Right forelimb (tissue), 1 donor: ENCODE measurements at regions not wholly inside any gene's neighbourhood (a gene's known extent, or its start where the extent isn't known, plus 50 kb on each side); places are given as distances from the start of the nearest gene placed in this dataset.
"Not testable (repeated sequence)": the region's sequence is repeated elsewhere in the genome, so short reads cannot be mapped to it uniquely, and the experiment has no call there.

Experiments used
- DNase-seq: peaks from one replicate; pipeline ENCODE4 v3.0.0-alpha.2; 2018

DNA sequence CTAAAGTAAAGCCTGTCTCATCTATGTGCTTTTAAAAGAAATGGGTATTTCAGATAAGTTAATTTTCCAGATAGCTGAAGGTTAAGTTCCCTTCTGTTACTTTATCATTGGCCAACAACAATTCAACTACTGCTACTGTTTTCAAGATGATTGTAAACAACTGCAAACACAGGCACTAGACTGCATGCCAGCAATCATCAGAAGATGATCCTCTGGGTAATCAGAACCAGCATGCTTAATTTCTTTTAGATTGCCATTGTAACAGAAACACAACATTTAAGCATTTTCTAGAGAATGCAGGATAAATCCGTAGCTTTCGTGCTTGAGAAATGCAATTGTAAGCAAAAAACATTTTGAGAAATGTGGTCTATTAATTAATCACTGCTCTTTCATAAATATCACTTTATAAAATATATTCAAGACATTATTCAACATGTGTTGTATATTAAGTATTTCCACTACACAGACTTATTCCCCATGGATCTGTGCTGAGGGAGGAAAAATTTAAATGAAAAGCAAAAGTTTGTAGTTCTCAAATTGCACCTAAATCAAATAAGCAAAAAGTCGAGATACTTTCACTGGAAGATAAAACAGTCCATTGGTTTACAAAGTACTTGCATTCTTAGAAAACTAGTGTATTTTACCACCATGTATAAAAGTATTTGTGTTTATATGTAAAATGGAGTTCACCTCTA is 133.7 kb downstream of the ATL2 start:
- DNase-seq: no peak

DNA sequence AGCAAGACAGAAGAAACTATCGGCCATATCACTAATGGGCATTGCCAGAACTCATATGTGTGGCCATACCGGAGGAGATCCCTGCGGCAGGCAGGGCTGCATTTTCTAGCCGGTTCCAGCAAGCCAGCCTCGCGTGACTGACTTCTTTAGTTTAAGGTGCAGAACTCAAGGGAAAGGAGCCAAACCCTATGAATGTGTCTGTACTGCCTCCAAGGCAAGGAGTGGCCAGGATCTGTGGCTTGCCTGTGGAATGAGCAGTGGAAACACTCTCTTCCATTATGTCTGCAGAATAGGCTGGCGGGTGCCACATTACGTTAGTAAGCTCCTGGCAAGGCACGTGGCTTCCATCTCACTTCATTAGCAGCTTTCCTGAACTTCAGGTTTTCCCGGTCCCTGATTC is 137.6 kb downstream of the ATL2 start:
- no peak for DNase-seq

DNA sequence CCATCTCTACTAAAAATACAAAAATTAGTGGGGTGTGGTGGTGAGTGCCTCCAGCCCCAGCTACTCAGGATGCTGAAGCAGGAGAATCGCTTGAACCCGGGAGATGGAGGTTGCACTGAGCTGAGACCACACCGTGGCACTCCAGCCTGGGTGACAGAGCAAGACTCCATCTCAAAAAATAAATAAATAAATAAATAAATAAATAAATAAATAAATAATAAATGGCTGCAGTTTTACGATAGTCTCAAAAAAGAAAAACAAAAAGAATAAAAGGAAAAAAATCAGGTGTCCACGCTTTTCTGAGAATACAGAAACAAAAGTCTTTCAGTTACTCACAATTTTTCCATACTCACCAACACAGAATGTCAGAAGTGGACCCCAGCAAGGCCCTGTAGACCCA is 138.4 kb downstream of the ATL2 start:
- DNase-seq: not testable (repeated sequence)

DNA sequence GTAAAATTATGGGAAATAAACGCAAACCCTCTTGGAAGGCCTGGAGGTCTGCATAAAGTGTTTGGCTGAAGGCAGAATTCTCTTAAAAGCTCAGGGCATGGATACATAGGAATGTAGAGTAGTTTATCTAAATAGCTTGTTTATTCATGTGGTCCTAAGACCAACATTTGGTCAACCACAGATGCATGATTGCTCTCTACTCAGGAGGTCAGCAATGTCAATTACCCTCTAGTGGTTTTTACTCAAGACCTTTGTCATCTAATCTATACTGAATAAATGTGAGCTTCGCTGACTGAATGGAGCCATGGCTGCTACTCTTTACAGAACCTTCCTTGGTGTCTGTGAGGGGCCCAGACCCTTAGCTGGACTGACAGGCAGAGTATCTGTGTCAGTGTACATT is 139.8 kb downstream of the ATL2 start:
- no peak for DNase-seq

DNA sequence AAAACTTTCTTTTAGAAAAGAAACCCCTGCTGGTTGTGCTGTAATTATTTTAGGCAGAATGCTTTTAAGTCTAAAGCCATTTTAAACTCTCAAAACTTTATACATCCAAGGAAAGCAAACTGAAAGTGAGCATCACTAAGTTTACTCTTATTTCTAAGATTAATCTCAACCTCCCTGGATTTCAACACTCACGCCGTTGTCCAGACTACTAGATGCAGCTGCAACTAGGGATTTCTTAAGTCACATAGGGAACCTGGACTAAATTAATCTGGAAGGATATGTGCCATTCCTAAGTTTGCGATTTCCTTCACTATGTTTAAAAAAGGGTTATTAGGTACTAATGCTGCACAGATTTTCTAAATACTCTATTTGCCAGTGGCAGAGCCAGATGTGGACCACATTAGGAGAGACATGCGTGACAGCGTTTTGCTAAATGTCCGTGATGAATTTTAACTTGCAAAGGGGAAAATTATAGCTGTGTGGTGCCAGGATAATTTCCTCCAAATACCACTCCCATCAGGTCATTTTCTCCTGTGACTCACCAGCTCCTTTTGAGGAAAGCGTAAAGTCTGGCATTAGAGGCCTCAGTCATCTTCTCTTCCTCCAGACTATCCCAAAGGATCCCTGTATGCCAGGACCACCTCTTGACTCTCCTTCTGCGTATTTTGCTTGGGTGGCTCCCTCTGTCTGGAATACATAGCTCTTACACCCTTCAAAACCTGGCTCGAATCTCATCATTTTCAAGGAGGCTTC is 143.7 kb downstream of the ATL2 start:
- DNase-seq: no peak

DNA sequence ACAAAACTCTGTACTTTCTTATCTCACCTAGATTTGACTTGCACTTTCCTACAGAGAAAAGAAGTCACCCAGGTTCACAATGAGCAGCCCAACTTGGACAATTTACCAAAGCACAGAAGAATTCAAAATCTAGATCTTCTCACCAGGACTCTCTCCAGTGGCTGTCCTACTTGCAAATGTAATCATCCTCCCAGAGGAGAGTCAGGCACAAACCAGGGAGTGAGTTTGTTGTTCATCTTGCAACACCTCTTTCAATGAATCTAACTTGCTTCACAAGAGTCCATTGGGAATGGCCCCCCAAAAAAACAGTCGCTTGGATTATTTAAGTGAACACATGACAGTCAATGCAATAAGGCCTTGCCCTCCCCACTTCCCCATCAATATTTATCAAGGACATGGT is 144.6 kb downstream of the ATL2 start:
- DNase-seq: no peak

DNA sequence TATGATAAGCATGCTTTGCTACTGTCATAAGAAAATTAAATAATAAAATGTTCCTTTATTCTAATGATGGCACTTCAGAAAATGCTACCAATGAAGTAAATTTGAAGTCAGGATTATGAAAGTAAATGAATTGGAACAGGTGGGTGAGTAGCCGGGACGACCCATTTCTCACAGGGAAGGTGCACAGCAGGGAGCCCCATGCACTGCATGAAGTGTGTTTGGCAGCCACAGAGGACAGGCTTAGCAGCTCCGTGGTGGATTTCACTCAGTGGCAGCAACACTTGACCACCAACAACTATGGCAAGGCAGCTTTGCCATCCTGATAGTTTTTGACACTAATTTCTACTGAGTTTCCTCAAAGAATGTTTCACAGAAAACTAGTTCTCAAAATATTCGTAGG is 146.3 kb downstream of the ATL2 start:
- DNase-seq: no peak

DNA sequence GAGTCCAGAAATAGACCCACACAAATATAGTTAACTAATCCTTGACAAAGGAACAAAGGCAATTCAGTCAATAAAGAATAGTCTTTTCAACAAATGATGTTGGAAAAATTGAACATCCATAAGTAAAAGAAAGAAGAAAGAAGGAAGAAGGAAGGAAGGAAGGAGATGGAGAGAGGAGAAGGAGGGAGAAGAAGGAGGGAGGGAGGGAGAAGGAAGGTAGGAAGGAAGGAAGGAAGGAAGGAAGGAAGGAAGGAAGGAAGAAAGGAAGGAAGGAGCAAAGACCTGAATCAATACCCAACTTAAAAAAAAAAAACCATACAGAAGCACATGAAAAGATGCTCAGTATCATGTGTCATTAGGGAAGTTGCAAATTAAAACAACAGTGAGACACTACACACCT is 148.3 kb downstream of the ATL2 start:
- no peak for DNase-seq

DNA sequence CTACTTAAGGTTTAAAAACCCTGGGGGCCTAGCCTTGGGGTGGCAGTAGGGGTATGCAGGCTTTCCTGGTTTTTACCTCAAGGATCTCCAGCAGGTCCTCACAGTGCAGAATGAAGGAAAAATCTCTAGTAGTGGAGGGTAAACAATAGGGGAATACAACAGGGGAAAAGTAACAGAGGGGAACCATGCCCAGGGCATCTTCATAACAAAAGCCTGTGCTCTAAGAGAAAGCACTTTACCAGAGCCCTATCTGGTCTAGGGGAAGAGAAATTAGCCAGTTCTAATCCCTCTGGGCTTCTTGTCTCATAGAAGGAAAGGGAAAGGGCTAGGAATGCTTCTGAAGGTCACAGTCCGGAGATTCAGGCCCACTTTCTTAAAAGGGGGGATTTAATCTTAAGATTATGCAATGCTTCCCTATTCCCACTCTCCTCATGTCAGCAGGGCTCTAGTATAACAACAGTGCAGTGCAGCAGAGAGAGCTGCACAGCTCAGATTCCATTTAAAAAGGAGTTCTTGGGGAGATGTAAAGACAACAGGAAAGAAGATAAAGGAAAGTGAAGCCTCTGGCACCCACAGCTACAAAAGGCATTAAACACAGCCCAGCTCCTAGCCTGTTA is 149.0 kb upstream of the CYP1B1 start:
- no peak for DNase-seq

DNA sequence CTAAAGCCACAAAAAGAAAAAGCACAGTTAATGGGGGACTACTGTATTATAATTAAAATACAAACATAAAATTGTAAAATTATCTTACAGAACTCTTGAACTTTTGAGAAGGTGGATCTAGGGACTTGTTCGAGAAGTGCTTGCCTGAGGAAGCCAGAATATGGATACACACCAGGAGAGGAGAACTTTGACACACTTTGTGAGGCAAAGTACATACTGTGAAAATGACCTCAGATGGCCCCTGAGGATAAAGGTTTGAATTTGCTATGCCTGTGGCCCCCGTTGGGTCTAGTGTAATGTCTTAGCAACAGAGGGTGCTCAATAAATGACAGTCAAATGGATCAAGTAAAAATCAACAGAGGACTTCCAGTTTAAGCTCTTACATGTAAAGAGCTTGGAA is 148.2 kb upstream of the CYP1B1 start:
- no peak for DNase-seq

DNA sequence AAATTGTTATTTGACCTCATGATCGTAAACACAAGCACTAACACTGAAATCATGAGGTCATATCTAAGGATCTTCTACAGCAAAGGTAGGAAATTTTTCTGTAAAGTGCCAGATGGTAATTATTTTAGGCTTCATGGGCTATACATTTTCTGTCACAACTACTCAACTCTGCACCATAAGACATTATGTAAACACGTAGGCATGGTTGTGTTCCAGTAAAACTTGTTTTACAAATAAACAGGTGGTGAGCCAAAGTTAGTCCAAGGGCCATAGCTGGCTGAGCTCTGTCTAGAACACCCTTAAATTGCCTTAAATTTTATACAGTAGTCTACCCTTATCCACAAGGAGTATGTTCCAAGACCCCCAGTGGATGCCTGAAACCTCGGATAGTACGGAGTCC is 147.3 kb upstream of the CYP1B1 start:
- no peak for DNase-seq

DNA sequence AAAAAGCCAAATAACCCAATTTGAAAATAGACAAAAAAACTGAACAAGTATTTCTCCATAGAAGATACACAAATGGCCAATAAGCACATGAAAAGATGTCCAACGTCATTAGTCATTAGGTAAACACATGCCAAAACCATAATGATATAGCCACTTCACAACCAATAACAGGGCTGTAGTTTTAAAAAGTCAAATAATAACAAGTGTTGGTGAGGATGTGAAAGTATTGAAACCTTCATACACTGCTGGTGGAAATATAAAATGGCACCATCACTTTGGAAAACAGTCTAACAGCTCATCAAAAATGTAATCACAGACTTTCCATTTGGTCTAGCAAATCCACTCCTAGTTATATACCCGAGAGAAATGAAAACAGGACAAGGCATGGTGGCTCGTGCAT is 144.2 kb upstream of the CYP1B1 start:
- DNase-seq: no peak

DNA sequence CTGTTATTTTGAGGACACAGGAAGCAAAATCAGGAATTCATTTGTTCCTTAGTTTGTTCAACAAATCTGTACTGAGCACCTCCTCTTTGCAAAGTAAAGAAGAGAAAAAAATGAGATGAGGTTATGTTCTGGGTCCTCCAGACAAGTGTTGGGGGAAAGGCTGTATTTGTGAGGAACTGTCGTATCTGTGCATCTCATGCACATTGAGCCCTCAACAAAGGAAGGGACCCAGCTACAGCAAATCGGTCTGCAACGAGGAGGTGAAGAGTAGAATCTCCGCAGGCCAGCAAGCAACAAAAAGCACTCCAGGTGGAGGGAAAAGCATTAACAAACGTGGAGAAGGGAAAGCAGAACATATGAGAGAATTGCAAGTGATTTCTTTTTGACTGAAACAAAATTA is 143.0 kb upstream of the CYP1B1 start:
- no peak for DNase-seq

DNA sequence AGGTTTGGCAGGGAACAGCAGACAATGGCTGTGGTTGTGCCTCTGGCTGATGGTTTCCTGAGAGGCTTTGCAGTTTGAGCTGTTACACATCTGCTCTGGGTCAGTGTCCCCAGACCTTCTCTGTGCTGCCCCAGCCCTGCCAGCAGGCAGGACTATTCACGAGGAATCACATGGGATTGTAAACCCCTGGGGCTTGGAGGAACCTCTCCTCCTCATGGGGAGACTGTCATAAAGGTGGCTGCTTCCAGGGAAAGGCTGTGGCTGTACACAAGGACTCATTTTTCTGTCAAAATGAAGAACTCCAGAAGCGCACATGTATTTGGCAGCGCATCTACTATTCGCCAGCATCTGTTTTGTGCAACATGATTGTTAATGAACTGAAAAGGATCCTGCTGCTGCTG is 142.6 kb upstream of the CYP1B1 start:
- no peak for DNase-seq

DNA sequence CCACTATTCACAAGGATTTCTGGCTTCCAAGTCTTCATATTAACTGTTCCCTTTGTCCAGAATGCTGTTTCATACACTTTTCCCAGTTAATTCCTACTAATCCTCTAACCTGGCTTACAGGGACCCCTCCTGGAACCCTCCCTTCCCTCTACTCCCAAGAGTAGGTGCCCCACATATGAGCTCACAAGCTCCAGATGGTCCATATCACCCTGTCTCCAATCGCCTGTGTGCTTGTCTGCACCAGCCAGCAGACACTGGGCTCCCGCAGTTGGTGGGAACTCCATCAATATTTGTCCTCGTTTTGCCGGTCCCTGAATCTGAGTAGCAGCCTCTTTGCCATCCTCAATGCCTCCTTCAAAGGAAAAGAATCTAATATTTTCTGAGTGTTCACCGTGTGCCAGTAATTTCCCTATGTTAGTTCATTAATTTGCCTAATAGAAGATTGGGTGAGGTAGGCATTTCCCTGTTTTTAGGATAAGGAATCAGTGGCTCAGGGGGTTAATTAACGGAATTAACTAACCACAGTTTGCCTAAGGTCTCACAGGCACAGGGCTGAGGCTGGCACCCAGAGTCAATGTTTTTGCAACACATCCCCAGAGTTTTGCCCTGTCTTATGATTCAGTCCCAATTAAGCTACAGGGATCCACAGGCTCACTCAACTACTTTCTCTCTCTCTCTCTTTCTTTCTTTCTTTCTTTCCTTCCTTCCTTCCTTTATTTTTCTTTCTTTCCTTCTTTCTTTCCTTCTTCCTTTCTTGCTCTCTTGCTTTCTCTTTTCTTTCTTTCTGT is 141.6 kb upstream of the CYP1B1 start:
- DNase-seq: no peak

DNA sequence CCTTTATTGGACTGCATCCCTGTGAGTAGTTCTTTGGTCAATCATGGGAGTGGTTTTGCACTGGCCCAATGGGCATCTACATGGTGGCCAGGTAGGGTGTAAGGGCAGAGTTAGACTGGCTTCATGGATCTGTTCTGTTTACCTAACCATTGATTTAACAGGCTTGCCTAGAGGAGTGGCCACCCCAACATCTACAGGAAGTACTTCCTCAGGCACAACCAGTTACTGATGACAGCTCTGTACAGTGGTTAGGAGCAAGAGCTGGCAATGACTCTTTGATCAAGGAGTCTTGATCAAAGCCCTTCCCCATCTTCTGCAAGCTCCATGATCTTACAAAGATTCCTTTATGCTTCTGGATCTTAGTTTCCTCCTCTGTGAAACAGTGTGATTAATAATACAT is 140.9 kb upstream of the CYP1B1 start:
- no peak for DNase-seq

DNA sequence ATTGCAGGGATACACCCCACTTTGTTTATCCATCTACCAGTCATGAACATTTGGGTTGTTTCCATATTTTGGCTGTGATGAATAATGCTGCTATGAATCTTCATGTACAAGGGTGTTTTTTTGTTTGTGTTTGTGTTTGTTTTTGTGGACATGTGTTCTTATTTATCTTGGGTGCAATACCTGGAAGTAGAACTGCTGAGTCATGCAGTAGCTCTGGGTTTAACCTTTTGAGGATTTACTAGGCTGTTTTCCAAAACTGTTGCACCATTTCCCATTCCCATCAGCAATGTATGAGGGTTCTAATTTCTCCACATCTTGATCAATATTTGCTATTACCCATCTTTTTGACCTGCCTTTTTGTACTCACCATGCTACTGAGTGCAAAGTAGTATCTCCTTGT is 140.0 kb upstream of the CYP1B1 start:
- DNase-seq: no peak

DNA sequence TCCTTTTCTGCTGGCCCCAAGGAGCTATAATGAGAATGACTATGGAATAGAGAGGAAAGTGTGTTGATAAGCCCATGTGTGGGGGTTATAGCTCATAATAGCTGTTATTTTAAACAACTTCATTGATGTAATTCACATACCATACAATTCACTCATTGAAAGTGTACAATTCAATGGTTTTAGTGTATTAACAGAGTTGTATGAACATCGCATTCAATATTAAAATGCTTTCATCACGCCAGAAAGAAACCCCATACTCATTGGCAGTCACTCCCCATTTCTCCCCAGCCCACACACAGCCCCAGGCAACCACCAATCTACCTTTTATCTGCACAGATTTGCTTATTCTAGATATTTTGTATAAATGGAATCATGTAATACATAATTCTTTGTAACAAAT is 139.6 kb upstream of the CYP1B1 start:
- no peak for DNase-seq

DNA sequence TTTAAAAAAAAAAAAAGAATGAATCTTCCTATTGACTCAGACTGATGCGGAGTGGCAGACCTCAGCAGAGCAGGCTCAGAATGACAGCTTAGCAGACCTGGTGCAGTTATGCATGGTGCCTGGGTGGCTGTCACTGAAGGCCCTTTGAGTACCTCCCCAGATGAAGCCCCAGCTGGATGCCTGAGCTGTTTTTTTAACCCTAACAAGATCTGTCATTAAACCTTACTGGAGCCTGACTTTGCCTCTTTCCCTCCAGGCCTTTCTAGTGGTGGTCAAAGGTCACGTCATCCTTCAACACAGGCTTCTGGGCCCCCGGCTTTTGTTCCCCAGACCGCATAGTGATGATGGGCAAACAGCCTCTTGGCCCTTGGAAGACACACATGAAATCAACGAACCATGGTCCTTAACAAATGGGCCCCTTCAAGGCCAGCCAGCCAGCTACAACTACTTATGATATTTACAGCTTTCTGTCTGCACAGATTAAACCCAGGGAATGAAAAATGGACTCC is 138.3 kb upstream of the CYP1B1 start:
- DNase-seq: no peak

DNA sequence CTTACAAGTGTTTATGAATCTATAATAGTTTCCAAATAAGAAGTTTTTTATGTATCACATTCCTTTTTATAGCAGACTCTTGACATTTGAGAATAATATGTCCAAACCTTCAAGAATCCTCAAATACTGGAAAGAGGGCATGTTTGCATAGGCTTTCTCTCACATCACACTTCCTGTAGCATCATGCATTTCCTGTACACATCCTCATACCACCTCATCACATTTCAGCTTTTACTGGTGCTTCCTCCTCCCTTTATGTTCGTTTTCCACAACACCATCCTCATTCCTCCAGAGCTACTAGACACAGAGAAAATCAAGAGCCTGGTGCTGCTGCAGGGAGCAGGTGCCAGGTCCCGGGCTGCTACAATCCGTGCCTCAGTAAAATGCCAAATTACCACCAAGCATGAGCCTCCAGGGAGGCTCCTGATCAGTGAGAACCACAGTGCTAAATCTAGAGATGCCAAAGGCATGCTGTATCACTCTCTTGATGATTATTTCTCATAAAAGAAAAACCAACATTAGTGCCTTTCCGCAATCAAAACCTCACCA is 137.7 kb upstream of the CYP1B1 start:
- DNase-seq: no peak

DNA sequence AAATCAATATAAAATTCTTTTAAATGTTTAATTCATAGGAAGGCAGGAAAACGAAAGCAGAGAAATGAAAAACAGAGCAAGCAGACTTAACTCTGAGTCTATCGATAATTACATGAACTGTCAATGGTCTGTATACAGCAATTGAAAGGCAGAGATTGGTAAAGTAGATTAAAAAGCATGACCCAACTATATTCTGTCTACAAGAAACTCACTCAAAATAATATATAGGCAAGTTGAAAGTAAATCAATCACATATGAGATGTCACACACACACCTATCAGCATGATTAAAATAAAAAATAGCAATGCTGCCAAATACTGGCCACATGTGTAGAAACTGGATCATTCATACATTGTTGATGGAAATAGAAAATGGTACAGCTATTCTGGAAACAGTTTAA is 136.4 kb upstream of the CYP1B1 start:
- no peak for DNase-seq

DNA sequence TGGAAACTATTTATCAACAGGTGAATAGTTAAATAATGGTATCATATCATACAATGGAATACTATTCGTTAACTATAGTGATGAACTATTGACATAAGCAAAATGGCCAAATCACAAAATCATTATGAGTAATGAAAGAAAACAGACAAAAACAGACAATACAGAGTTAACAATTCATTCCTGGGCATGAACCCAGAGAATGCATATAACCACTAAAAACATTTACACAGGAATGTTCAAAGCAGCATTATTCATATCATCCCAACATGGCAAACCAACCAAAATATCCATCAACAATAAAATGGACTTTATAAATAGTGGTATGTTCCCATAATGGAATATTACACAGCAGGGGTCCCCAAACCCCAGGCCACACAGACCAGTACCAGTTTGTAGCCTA is 131.2 kb upstream of the CYP1B1 start:
- no peak for DNase-seq

DNA sequence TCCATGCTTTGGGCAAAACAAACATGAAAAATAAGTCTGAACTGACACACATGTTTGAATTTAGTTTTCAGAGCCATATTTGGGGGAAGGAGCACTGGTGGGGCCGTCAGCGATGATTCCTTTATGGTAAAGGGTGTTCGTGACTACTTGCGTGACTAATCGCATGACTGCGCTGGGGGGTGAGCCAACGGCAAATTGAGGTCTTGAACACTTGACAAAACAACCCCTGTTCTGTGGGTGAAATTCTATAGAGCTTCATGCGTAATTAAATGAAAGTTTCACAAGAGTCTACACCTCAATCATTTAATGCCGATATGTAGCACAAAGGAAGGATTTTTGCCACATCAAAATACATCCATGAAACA is 127.5 kb upstream of the CYP1B1 start:
- DNase-seq: no peak
